NCI-H2227 treated with DMSO at 0.1 percent for 48 hours (cell line): ENCODE measurements at regions not wholly inside any gene's neighbourhood (a gene's known extent, or its start where the extent isn't known, plus 50 kb on each side); places are given as distances from the start of the nearest gene placed in this dataset.
"Not testable (repeated sequence)": the region's sequence is repeated elsewhere in the genome, so short reads cannot be mapped to it uniquely, and the experiment has no call there.

Experiments
- DNase-seq: peaks from one replicate; lab custom pipeline; 2025; lab: John Stamatoyannopoulos, UW

GRCh38 chr2:176766005-176766404, 446.6 kb upstream of the HNRNPA3 start:
- DNase-seq: no peak

- no peak for DNase-seq
Observed at GRCh38 chr2:176768185-176768584, 444.4 kb upstream of the HNRNPA3 start.

GRCh38 chr2:176769021-176769420, 443.6 kb upstream of the HNRNPA3 start:
- DNase-seq: no peak

GRCh38 chr2:176769499-176770370, 442.9 kb upstream of the HNRNPA3 start:
- no peak for DNase-seq

- DNase-seq: no peak
Observed at GRCh38 chr2:176772816-176773215, 439.8 kb upstream of the HNRNPA3 start.

GRCh38 chr2:176774766-176775451, 437.7 kb upstream of the HNRNPA3 start:
- no peak for DNase-seq

- DNase-seq: no peak
Observed at GRCh38 chr2:176777262-176777661, 435.3 kb upstream of the HNRNPA3 start.

- DNase-seq: no peak
Observed at GRCh38 chr2:176779917-176780316, 432.7 kb upstream of the HNRNPA3 start.

GRCh38 chr2:176780348-176780747, 432.2 kb upstream of the HNRNPA3 start:
- DNase-seq: no peak

GRCh38 chr2:176781570-176782217, 430.9 kb upstream of the HNRNPA3 start:
- DNase-seq: no peak

- no peak for DNase-seq
Observed at GRCh38 chr2:176784633-176785200, 427.9 kb upstream of the HNRNPA3 start.

- DNase-seq: no peak
Observed at GRCh38 chr2:176789751-176790150, 422.8 kb upstream of the HNRNPA3 start.

GRCh38 chr2:176790468-176790867, 422.1 kb upstream of the HNRNPA3 start:
- no peak for DNase-seq

- no peak for DNase-seq
Observed at GRCh38 chr2:176793792-176794191, 418.8 kb upstream of the HNRNPA3 start.

GRCh38 chr2:176794392-176794791, 418.2 kb upstream of the HNRNPA3 start:
- DNase-seq: no peak

- DNase-seq: no peak
Observed at GRCh38 chr2:176795823-176796222, 416.8 kb upstream of the HNRNPA3 start.

- DNase-seq: not testable (repeated sequence)
Observed at GRCh38 chr2:176796677-176797076, 415.9 kb upstream of the HNRNPA3 start.

- DNase-seq: no peak
Observed at GRCh38 chr2:176804392-176804791, 408.2 kb upstream of the HNRNPA3 start.

GRCh38 chr2:176805345-176805744, 407.2 kb upstream of the HNRNPA3 start:
- DNase-seq: no peak

GRCh38 chr2:176812246-176812775, 400.3 kb upstream of the HNRNPA3 start:
- DNase-seq: no peak

- DNase-seq: no peak
Observed at GRCh38 chr2:176813156-176813555, 399.4 kb upstream of the HNRNPA3 start.

GRCh38 chr2:176813621-176814049, 399.0 kb upstream of the HNRNPA3 start:
- DNase-seq: no peak
